Esophagus (tissue), 2 donors: ENCODE measurements at regions not wholly inside any gene's neighbourhood (a gene's known extent, or its start where the extent isn't known, plus 50 kb on each side); places are given as distances from the start of the nearest gene placed in this dataset.

ENCODE experiments used
- H3K27ac ChIP-seq, 2 donors: one replicate each; pipeline ENCODE4 v1.5.1; 2013; ENCODE audit warnings: low read depth in 2 of 2, mild to moderate bottlenecking in 2 of 2, inconsistent platforms in 1 of 2, low read length in 1 of 2, moderate library complexity in 1 of 2
- H3K27me3 ChIP-seq, 2 donors: one replicate each; pipeline ENCODE4 v1.6.1; 2013; ENCODE audit warnings: low read length in 2 of 2, control low read depth in 1 of 2, mild to moderate bottlenecking in 1 of 2; ENCODE audit not compliant: insufficient read depth in 2 of 2, control insufficient read depth in 1 of 2
- H3K36me3 ChIP-seq, 2 donors: one replicate each; pipeline ENCODE4 v1.6.1; 2013; ENCODE audit warnings: low read length in 1 of 2; ENCODE audit not compliant: control insufficient read depth in 2 of 2, insufficient read depth in 2 of 2
- H3K4me1 ChIP-seq, 2 donors: one replicate each; pipeline ENCODE4 v1.6.1; 2013; ENCODE audit warnings: low read length in 1 of 2; ENCODE audit not compliant: control insufficient read depth in 2 of 2, insufficient read depth in 2 of 2
- H3K4me3 ChIP-seq, 2 donors: one replicate each; pipeline ENCODE4 v1.5.1; 2013; ENCODE audit warnings: low read length in 2 of 2, mild to moderate bottlenecking in 2 of 2, low read depth in 1 of 2, moderate library complexity in 1 of 2
- H3K9me3 ChIP-seq, 2 donors: one replicate each; pipeline ENCODE4 v1.6.1; 2013; ENCODE audit warnings: mild to moderate bottlenecking in 2 of 2, low read depth in 1 of 2, low read length in 1 of 2, moderate library complexity in 1 of 2; ENCODE audit not compliant: control insufficient read depth in 2 of 2, insufficient read depth in 1 of 2
- whole genome bisulfite sequencing, 2 donors: extraction: QIAGEN DNeasy Blood & Tissue Kit; methylation state at CpG; one replicate each; pipeline ENCODE4 v1.1.7; 2013; 5-methylcytosine and 5-hydroxymethylcytosine counted together
- donor health status: healthy with polysubstance abuse.
- donor health status: Bipolar disorder and iron deficiency.

- Histone ChIP-seq H3K27ac (no peak overlapping the region), H3K36me3 (no peaks in the 10 kb centered on the region), H3K27me3 (no peaks in the 10 kb centered on the region), H3K9me3 (no peaks in the 10 kb centered on the region), H3K4me1 (no peaks in the 10 kb centered on the region), H3K4me3 (no peak overlapping the region)
- WGBS, 2 donors = 63 to 75% methylated on average over 2 of the region's 2 CpGs
Observed at GRCh38 chr5:108672639-108673038, 75.1 kb upstream of the FER start.

- no peaks in the 10 kb centered on the region for H3K36me3 ChIP-seq
- H3K27ac ChIP-seq = no peak overlapping the region
- 60 to 78% methylated on average over 7 of the region's 7 CpGs for WGBS, 2 donors
- no peak overlapping the region for H3K4me3 ChIP-seq
- H3K27me3 ChIP-seq = no peaks in the 10 kb centered on the region
- H3K9me3 ChIP-seq = no peaks in the 10 kb centered on the region
- H3K4me1 ChIP-seq = no peaks in the 10 kb centered on the region
Observed at GRCh38 chr5:108670591-108671289, 77.0 kb upstream of the FER start.

- Histone ChIP-seq H3K36me3 (no peaks in the 10 kb centered on the region), H3K9me3 (no peaks in the 10 kb centered on the region), H3K4me3 (no peak overlapping the region), H3K27ac (no peak overlapping the region), H3K27me3 (no peaks in the 10 kb centered on the region), H3K4me1 (no peaks in the 10 kb centered on the region)
- 66 to 83% methylated on average over 1 of the region's 1 CpG for WGBS, 2 donors
Observed at GRCh38 chr5:108669462-108669861, 78.2 kb upstream of the FER start.

- WGBS, 2 donors = 61 to 65% methylated on average over 3 of the region's 3 CpGs
- Histone ChIP-seq H3K36me3 (no peaks in the 10 kb centered on the region), H3K27me3 (no peaks in the 10 kb centered on the region), H3K27ac (no peak overlapping the region), H3K4me1 (no peaks in the 10 kb centered on the region), H3K9me3 (no peaks in the 10 kb centered on the region), H3K4me3 (no peak overlapping the region)
Observed at GRCh38 chr5:108661590-108662219, 86.0 kb upstream of the FER start.

- 52 to 57% methylated on average over 1 of the region's 1 CpG for WGBS, 2 donors
- H3K9me3 ChIP-seq = no peaks in the 10 kb centered on the region
- H3K4me3 ChIP-seq = no peak overlapping the region
- H3K27me3 ChIP-seq = no peaks in the 10 kb centered on the region
- H3K4me1 ChIP-seq = no peaks in the 10 kb centered on the region
- no peak overlapping the region for H3K27ac ChIP-seq
- no peaks in the 10 kb centered on the region for H3K36me3 ChIP-seq
Observed at GRCh38 chr5:108661024-108661423, 86.7 kb upstream of the FER start.

- no peak overlapping the region for H3K27ac ChIP-seq
- no peaks in the 10 kb centered on the region for H3K36me3 ChIP-seq
- H3K9me3 ChIP-seq = no peaks in the 10 kb centered on the region
- H3K4me1 ChIP-seq = no peaks in the 10 kb centered on the region
- WGBS, 2 donors = 78 to 81% methylated on average over 6 of the region's 6 CpGs
- no peaks in the 10 kb centered on the region for H3K27me3 ChIP-seq
- H3K4me3 ChIP-seq = no peak overlapping the region
Observed at GRCh38 chr5:108660291-108660690, 87.4 kb upstream of the FER start.

- Histone ChIP-seq H3K27me3 (no peaks in the 10 kb centered on the region), H3K27ac (no peak overlapping the region), H3K4me1 (no peaks in the 10 kb centered on the region), H3K4me3 (no peak overlapping the region), H3K9me3 (no peaks in the 10 kb centered on the region), H3K36me3 (no peaks in the 10 kb centered on the region)
- WGBS, 2 donors = 63 to 70% methylated on average over 3 of the region's 3 CpGs
Observed at GRCh38 chr5:108659531-108659930, 88.2 kb upstream of the FER start.

GRCh38 chr5:108655750-108656450 lies 91.8 kb upstream of the FER start:
- H3K27me3 ChIP-seq = no peaks in the 10 kb centered on the region
- 38 to 42% methylated on average over 5 of the region's 5 CpGs for WGBS, 2 donors
- no peaks in the 10 kb centered on the region for H3K9me3 ChIP-seq
- H3K4me3 ChIP-seq = no peak overlapping the region
- H3K4me1 ChIP-seq = no peaks in the 10 kb centered on the region
- no peaks in the 10 kb centered on the region for H3K36me3 ChIP-seq
- H3K27ac ChIP-seq = no peak overlapping the region

GRCh38 chr5:108654051-108654450 lies 93.6 kb upstream of the FER start:
- no peaks in the 10 kb centered on the region for H3K9me3 ChIP-seq
- no peaks in the 10 kb centered on the region for H3K27me3 ChIP-seq
- WGBS, 2 donors = 50 to 57% methylated on average over 1 of the region's 1 CpG
- H3K27ac ChIP-seq = no peak overlapping the region
- H3K4me1 ChIP-seq = no peaks in the 10 kb centered on the region
- no peaks in the 10 kb centered on the region for H3K36me3 ChIP-seq
- H3K4me3 ChIP-seq = no peak overlapping the region
